ENCODE measurements at regions not wholly inside any gene's neighbourhood (a gene's known extent, or its start where the extent isn't known, plus 50 kb on each side); places are given as distances from the start of the nearest gene placed in this dataset.
"Not testable (repeated sequence)": the region's sequence is repeated elsewhere in the genome, so short reads cannot be mapped to it uniquely, and the experiment has no call there.

DNA sequence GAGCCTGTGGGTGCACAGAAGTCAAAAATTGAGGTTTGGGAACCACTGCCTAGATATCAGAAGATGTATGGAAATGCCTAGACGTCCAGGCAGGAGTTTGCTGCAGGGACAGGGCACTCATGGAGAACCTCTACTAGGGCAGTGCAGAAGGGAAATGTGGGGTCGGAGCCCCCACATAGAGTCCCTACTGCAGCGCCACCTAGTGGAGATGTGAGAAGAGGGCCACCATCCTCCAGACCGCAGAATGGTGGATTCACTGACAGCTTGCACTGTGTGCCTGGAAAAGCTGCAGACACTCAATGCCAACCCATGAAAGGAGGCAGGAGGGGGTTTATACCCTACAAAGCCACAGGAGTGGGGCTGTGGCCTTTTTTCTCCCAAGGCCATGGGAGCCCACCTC, 159.0 kb upstream of the ROPN1B start:
- H3K27me3 Mint-ChIP-seq, H3K4me1 Mint-ChIP-seq, H3K4me3 Mint-ChIP-seq, H3K27ac Mint-ChIP-seq, DNase-seq, CTCF ChIA-PET, H3K36me3 Mint-ChIP-seq: not testable (repeated sequence)
- H3K9me3 Mint-ChIP-seq = peaks cover 25% of the 10 kb centered on the region

DNA sequence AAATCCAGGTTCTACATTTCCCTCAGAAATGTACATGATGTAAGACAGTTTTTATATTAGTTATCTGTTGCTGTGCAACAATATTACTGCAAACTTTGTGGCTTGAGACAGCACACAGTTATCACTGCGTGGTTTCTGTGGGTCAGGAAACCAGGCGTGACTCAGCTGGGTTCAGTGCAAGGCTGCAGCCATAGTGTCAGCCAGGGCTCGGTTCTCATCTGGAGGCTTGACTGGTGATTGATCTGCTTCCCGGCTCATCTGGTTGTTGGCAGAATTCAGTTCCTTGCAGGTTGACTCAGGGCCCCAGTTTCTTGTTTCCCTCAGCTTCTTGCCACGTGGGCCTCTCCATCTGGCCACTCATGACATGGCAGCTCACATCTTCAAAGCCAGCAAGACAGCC, 146.8 kb upstream of the ROPN1B start:
- H3K9me3 Mint-ChIP-seq, H3K36me3 Mint-ChIP-seq, H3K4me3 Mint-ChIP-seq, H3K27ac Mint-ChIP-seq, H3K4me1 Mint-ChIP-seq, H3K27me3 Mint-ChIP-seq, CTCF ChIA-PET: not testable (repeated sequence)
- peak; percentile 30 for DNase-seq

DNA sequence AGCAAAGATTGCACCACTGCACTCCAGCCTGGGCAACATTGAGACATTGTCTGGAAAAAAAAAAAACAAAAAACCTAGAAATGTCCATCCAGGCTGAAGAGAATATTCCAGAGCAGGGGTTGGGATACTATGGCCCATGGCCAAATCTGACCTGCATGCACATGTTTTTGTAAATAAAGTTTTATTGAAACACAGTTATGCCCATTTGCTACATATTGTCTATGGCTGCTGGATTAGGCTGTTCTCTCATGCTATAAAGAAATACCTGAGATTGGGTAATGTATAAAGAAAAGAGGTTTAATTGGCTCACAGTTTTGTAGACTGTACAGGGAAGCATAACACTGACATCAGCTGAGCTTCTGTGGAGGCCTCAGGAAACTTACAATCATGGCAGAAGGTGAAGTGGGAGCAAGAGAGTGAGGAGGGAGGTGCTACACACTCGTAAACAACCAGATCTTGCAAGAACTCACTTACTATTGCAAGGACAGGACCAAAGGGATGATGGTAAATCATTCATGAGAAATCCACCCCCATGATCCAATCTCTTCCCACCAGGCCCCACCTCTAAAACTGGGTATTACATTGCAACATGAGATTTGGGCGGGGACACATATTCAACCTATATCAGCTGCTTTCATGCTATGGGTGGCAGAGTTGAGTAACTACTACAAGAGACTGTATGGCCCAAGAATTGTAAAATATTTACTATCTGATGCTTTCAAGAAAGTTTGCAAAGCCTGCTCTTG, 137.8 kb upstream of the ROPN1B start:
- H3K36me3 Mint-ChIP-seq, CTCF ChIA-PET: not testable (repeated sequence)

DNA sequence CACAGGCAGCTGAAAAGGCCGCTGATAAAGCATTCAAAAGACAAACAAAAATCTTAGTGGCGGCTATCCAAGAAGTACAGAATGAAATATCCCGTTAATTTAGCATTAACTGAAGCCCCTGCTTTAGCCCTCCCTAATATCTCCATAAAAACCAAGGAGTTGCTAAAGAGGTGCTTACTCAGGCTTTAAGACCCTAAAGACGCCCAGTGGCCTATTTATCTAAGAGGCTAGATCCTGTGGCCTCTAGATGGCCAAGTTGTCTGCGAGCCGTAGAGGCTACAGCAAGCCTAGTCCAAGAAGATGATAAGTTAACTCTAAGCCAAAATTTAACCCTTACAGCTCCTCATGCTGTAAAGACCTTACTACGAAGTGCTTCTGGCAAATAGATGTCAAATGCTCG, 133.4 kb upstream of the ROPN1B start:
- CTCF ChIA-PET, DNase-seq, H3K4me1 Mint-ChIP-seq, H3K27ac Mint-ChIP-seq, H3K27me3 Mint-ChIP-seq, H3K36me3 Mint-ChIP-seq, H3K9me3 Mint-ChIP-seq, H3K4me3 Mint-ChIP-seq: not testable (repeated sequence)

More for the DNA sequence above, 137.8 kb upstream of the ROPN1B start:
- not testable (repeated sequence) for H3K4me1 Mint-ChIP-seq, H3K4me3 Mint-ChIP-seq, DNase-seq, H3K27ac Mint-ChIP-seq, H3K27me3 Mint-ChIP-seq
- peaks cover 12% of the 10 kb centered on the region for H3K9me3 Mint-ChIP-seq

- H3K4me1 Mint-ChIP-seq, H3K27ac Mint-ChIP-seq, DNase-seq, CTCF ChIA-PET, H3K9me3 Mint-ChIP-seq, H3K27me3 Mint-ChIP-seq, H3K36me3 Mint-ChIP-seq, H3K4me3 Mint-ChIP-seq: not testable (repeated sequence)
These were observed 132.9 kb upstream of the ROPN1B start for GRCh38 chr3:125836011-125836551.

DNA sequence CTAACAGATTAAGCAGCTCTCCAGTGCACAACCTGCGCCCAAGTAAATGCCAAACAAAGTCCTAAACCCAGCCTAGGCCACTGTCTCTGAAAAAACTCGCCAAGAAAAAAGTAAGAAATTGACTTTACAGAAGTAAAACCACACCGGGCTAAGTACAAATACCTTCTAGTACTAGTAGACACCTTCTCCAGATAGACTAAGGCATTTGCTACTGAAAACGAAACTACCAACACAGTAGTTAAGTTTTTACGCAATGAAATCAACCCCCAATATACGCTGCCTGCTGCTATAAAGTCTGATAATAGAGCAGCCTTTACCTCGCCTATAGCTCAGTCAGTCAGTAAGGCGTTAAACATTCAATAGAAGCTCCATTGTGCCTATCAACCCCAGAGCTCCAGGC, 132.2 kb upstream of the ROPN1B start:
- H3K4me1 Mint-ChIP-seq, DNase-seq, CTCF ChIA-PET, H3K27ac Mint-ChIP-seq, H3K9me3 Mint-ChIP-seq, H3K4me3 Mint-ChIP-seq, H3K36me3 Mint-ChIP-seq, H3K27me3 Mint-ChIP-seq: not testable (repeated sequence)

DNA sequence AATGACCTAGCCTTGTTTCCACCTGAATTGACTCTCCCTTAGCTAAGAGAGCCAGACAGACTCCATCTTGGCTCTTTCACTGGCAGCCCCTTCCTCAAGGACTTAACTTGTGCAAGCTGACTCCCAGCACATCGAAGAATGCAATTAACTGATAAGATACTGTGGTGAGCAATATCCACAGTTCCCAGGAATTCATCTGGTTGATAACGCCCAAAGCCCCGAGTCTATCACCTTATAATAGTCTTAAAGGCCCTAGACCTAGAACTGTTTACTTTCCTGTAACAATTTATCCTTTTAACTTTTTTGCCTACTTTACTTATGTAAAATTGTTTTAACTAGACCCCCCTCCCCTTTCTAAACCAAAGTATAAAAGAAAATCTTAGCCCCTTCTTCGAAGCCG, 130.1 kb upstream of the ROPN1B start:
- DNase-seq, CTCF ChIA-PET, H3K27ac Mint-ChIP-seq, H3K27me3 Mint-ChIP-seq, H3K36me3 Mint-ChIP-seq, H3K4me1 Mint-ChIP-seq, H3K9me3 Mint-ChIP-seq, H3K4me3 Mint-ChIP-seq: not testable (repeated sequence)

GRCh38 chr3:125840465-125840864, 128.5 kb upstream of the ROPN1B start:
- CTCF ChIA-PET, H3K27me3 Mint-ChIP-seq, H3K4me1 Mint-ChIP-seq, H3K9me3 Mint-ChIP-seq, H3K27ac Mint-ChIP-seq, DNase-seq, H3K4me3 Mint-ChIP-seq, H3K36me3 Mint-ChIP-seq: not testable (repeated sequence)

- H3K27me3 Mint-ChIP-seq, H3K27ac Mint-ChIP-seq, H3K9me3 Mint-ChIP-seq, H3K4me3 Mint-ChIP-seq, DNase-seq, H3K36me3 Mint-ChIP-seq, H3K4me1 Mint-ChIP-seq, CTCF ChIA-PET: not testable (repeated sequence)
These were observed 121.0 kb upstream of the ROPN1B start for GRCh38 chr3:125847966-125848365.

GRCh38 chr3:125855006-125855405, 114.0 kb upstream of the ROPN1B start:
- H3K4me3 Mint-ChIP-seq, H3K9me3 Mint-ChIP-seq, H3K4me1 Mint-ChIP-seq, CTCF ChIA-PET, DNase-seq, H3K27ac Mint-ChIP-seq, H3K36me3 Mint-ChIP-seq, H3K27me3 Mint-ChIP-seq: not testable (repeated sequence)

- H3K4me3 Mint-ChIP-seq, H3K27me3 Mint-ChIP-seq: not testable (repeated sequence)
These were observed 108.4 kb upstream of the ROPN1B start for GRCh38 chr3:125860547-125860946.

DNA sequence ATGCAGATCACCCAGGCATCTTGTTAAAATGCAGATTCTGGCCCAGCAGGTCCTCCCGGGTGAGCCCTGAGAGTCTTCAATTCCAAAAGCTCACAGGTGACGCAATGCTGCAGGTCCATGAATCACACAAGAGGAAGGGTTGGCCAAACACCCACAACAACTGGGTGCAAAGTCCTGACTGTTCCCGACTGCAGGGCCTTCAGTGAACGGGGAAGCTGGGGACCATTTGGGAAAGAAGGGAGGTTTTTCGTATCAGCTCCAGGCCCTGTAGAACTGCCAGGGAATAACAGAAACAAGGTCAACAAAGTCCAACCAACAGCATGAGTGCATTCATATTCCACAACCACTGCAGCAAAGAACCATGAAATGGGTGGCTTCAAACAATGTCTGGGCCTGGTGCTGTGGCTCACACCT, 106.1 kb upstream of the ROPN1B start:
- H3K4me1 Mint-ChIP-seq, H3K4me3 Mint-ChIP-seq, CTCF ChIA-PET, DNase-seq, H3K27ac Mint-ChIP-seq, H3K27me3 Mint-ChIP-seq, H3K36me3 Mint-ChIP-seq, H3K9me3 Mint-ChIP-seq: not testable (repeated sequence)

More at GRCh38 chr3:125860547-125860946, 108.4 kb upstream of the ROPN1B start:
- H3K9me3 Mint-ChIP-seq, H3K4me1 Mint-ChIP-seq, H3K36me3 Mint-ChIP-seq, H3K27ac Mint-ChIP-seq, DNase-seq, CTCF ChIA-PET: not testable (repeated sequence)

DNA sequence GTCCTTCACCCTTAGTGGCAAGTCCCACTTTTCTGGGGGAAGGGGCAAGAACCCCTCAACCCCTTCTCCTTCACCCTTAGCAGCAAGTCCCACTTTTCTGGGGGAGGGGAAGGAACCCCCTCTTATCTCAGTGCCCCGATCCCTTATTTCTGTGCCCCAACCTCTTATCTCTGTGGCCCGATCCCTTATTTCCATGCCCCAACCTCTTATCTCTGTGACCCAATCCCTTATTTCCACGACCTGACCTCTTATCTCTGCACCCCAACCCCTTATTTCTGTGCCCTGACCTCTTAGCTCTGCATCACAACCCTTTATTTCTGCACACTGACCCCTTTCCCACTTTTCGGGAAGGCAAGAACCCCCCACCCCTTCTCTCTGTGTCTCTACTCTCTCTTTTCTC, 104.4 kb upstream of the ROPN1B start:
- H3K27me3 Mint-ChIP-seq, H3K4me3 Mint-ChIP-seq, H3K4me1 Mint-ChIP-seq, H3K27ac Mint-ChIP-seq, H3K36me3 Mint-ChIP-seq, H3K9me3 Mint-ChIP-seq, CTCF ChIA-PET, DNase-seq: not testable (repeated sequence)

GRCh38 chr3:125886006-125886405, 83.0 kb upstream of the ROPN1B start:
- H3K9me3 Mint-ChIP-seq = peaks cover 22% of the 10 kb centered on the region
- H3K27me3 Mint-ChIP-seq, H3K4me1 Mint-ChIP-seq, H3K4me3 Mint-ChIP-seq, H3K27ac Mint-ChIP-seq, CTCF ChIA-PET, H3K36me3 Mint-ChIP-seq, DNase-seq: not testable (repeated sequence)

DNA sequence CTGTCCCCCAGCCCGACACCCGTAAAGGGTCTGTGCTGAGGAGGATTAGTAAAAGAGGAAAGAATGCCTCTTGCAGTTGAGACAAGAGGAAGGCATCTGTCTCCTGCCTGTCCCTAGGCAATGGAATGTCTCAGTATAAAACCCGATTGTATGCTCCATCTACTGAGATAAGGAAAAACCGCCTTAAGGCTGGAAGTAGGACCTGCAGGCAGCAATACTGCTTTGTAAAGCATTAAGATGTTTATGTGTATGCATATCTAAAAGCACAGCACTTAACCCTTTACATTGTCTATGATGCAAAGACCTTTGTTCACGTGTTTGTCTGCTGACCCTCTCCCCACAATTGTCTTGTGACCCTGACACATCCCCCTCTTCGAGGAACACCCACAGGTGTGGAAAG, 69.8 kb upstream of the ROPN1B start:
- DNase-seq, H3K9me3 Mint-ChIP-seq, H3K4me1 Mint-ChIP-seq, H3K27me3 Mint-ChIP-seq, H3K27ac Mint-ChIP-seq, H3K36me3 Mint-ChIP-seq, H3K4me3 Mint-ChIP-seq, CTCF ChIA-PET: not testable (repeated sequence)

GRCh38 chr3:125901473-125901872, 67.5 kb upstream of the ROPN1B start:
- not testable (repeated sequence) for H3K27ac Mint-ChIP-seq

More at GRCh38 chr3:125901473-125901872, 67.5 kb upstream of the ROPN1B start:
- H3K4me3 Mint-ChIP-seq, H3K27me3 Mint-ChIP-seq, H3K9me3 Mint-ChIP-seq, CTCF ChIA-PET, DNase-seq, H3K4me1 Mint-ChIP-seq, H3K36me3 Mint-ChIP-seq: not testable (repeated sequence)
